ENCODE measurements at regions not wholly inside any gene's neighbourhood (a gene's known extent, or its start where the extent isn't known, plus 50 kb on each side); places are given as distances from the start of the nearest gene placed in this dataset.

- Histone ChIP-seq H3K27me3 (ENCODE audit: insufficient read depth, poor library complexity, severe bottlenecking) (no peaks in the 10 kb centered on the region), H3K4me3 (replicated peaks; ENCODE audit: insufficient read depth, low read length) (no peak overlapping the region)
These were observed 380.0 kb downstream of the ZNF536 start for GRCh38 chr19:30752201-30752600.

GRCh38 chr19:30745476-30745985 is 373.3 kb downstream of the ZNF536 start:
- no peak for DNase-seq (ENCODE audit: low read depth in 1 of 2, low spot score in 1 of 2)
- Histone ChIP-seq H3K27ac (replicated peaks) (no peak overlapping the region), H3K4me3 (replicated peaks; ENCODE audit: insufficient read depth, low read length) (no peak overlapping the region), H3K27me3 (ENCODE audit: insufficient read depth, poor library complexity, severe bottlenecking) (no peaks in the 10 kb centered on the region)
- TF ChIP-seq GABPA (IDR thresholded peaks at IDR 0.05; ENCODE audit: low read depth) (no peak), SPI1 (IDR thresholded peaks at IDR 0.05; ENCODE audit: borderline replicate concordance, low read depth) (no peak), POLR2AphosphoS5 (IDR thresholded peaks at IDR 0.05; ENCODE audit: low read depth) (no peak), REST (IDR thresholded peaks at IDR 0.05; ENCODE audit: insufficient replicate concordance, low read depth) (no peak), CTCF (IDR thresholded peaks at IDR 0.05; ENCODE audit: insufficient read depth, low read length) (no peak)

More at GRCh38 chr19:30752201-30752600, 380.0 kb downstream of the ZNF536 start:
- no peak overlapping the region for H3K27ac ChIP-seq (replicated peaks)
- DNase-seq (ENCODE audit: low read depth in 1 of 2, low spot score in 1 of 2), result no peak
- TF ChIP-seq SPI1 (IDR thresholded peaks at IDR 0.05; ENCODE audit: borderline replicate concordance, low read depth) (no peak), REST (IDR thresholded peaks at IDR 0.05; ENCODE audit: insufficient replicate concordance, low read depth) (no peak), GABPA (IDR thresholded peaks at IDR 0.05; ENCODE audit: low read depth) (no peak), CTCF (IDR thresholded peaks at IDR 0.05; ENCODE audit: insufficient read depth, low read length) (no peak), POLR2AphosphoS5 (IDR thresholded peaks at IDR 0.05; ENCODE audit: low read depth) (no peak)

GRCh38 chr19:30744741-30745475 is 372.7 kb downstream of the ZNF536 start:
- TF ChIP-seq SPI1 (IDR thresholded peaks at IDR 0.05; ENCODE audit: borderline replicate concordance, low read depth), result no peak
- Histone ChIP-seq H3K27me3 (ENCODE audit: insufficient read depth, poor library complexity, severe bottlenecking) (no peaks in the 10 kb centered on the region), H3K4me3 (replicated peaks; ENCODE audit: insufficient read depth, low read length) (no peak overlapping the region), H3K27ac (replicated peaks) (no peak overlapping the region)
- no peak for DNase-seq (ENCODE audit: low read depth in 1 of 2, low spot score in 1 of 2)

- H3K4me3 ChIP-seq (replicated peaks; ENCODE audit: insufficient read depth, low read length), result no peak overlapping the region
- no peaks in the 10 kb centered on the region for H3K27me3 ChIP-seq (ENCODE audit: insufficient read depth, poor library complexity, severe bottlenecking)
- no peak for DNase-seq (ENCODE audit: low read depth in 1 of 2, low spot score in 1 of 2)
- no peak for TF ChIP-seq CTCF (IDR thresholded peaks at IDR 0.05; ENCODE audit: insufficient read depth, low read length)
- no peak for TF ChIP-seq REST (IDR thresholded peaks at IDR 0.05; ENCODE audit: insufficient replicate concordance, low read depth)
- no peak for TF ChIP-seq GABPA (IDR thresholded peaks at IDR 0.05; ENCODE audit: low read depth)
- no peak for TF ChIP-seq SPI1 (IDR thresholded peaks at IDR 0.05; ENCODE audit: borderline replicate concordance, low read depth)
- no peak for TF ChIP-seq POLR2AphosphoS5 (IDR thresholded peaks at IDR 0.05; ENCODE audit: low read depth)
- no peak overlapping the region for H3K27ac ChIP-seq (replicated peaks)
These were observed 371.5 kb downstream of the ZNF536 start for GRCh38 chr19:30743702-30744101.
